ENCODE measurements at regions not wholly inside any gene's neighbourhood (a gene's known extent, or its start where the extent isn't known, plus 50 kb on each side); places are given as distances from the start of the nearest gene placed in this dataset.

- TF ChIP-seq KDM4A (IDR thresholded peaks at IDR 0.05; ENCODE audit: low read depth, low read length, severe bottlenecking) (no peak), CHD1 (IDR thresholded peaks at IDR 0.05; ENCODE audit: low read depth, low read length) (no peak)
Measured at GRCh38 chrX:130550351-130550750, 148.6 kb downstream of the RBMX2 start (continued).
